ENCODE measurements at regions not wholly inside any gene's neighbourhood (a gene's known extent, or its start where the extent isn't known, plus 50 kb on each side); places are given as distances from the start of the nearest gene placed in this dataset.
"Not testable (repeated sequence)": the region's sequence is repeated elsewhere in the genome, so short reads cannot be mapped to it uniquely, and the experiment has no call there.

GRCh38 chr14:53857625-53858344, 98.8 kb downstream of the BMP4 start:
- DNase-seq (ENCODE audit: low read depth): no peak

- DNase-seq (ENCODE audit: low read depth): no peak
Observed at GRCh38 chr14:53855574-53855973, 101.1 kb downstream of the BMP4 start.

DNA sequence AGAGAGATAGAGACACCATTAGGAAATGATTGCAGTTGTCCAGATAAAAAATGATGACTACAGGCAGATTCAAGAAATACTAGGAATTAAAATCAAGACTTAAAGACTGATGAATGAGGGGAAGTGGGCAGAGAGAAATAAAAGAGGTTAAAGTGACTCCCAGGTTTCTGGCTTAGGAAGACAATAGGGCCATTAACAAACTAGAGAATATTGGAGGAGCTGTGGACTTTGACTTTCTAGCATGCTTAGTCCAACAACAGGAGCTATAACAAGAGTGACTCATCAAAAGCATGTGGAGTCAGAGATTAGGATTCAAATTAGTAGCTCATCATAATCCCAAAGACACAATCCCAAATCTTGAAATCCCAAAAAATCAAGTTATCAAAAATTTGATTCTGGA, 101.5 kb downstream of the BMP4 start:
- no peak for DNase-seq (ENCODE audit: low read depth)

- no peak for DNase-seq (ENCODE audit: low read depth)
Observed at GRCh38 chr14:53851394-53852090, 105.1 kb downstream of the BMP4 start.

DNA sequence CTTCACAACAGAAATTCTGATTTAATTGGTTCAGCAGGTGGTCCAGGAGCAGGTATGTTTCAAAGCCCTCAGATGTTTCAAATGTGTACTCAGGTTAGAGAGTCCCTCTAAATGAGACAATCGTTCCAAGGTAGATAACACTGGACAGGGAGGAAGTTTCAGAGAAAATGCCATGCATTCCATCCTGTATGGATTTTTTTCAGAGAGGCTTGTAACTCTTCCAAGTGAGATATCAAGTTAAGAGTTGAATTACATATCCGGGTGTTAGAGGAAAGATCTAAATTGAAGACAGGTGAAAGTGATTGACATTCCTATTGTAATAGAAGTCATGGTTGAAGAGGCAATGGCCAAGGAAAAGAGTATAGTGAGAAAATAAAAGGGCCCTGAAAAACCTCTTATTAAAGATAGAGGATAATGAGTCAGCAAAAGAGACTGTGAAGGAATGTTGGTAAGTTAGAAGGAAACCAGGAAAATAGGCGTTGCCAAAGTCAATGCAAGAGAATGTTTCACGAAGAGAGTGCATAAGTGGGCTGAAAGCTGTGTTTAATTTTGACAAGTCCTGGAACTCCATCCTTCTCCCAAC, 105.8 kb downstream of the BMP4 start:
- DNase-seq (ENCODE audit: low read depth): no peak

GRCh38 chr14:53849549-53849948, 107.1 kb downstream of the BMP4 start:
- DNase-seq (ENCODE audit: low read depth): no peak

DNA sequence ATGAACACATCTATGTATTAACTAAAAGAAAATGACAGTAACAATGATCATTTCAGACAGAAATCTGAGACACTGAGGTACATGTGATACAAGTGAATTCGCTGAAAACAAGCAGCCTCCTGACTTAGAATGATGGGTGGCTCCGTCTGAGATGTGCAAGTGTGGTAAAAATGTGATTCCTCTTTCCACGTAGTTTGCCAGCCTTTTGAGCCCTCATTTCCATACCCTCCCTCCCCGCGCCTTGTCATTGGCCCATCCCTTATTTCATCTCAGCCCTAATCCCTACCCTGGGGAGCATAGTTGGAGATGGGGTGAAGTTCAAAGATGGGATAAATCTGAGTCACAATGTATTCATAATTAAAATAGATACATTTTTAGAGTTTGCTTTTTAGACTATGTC, 107.8 kb downstream of the BMP4 start:
- DNase-seq (ENCODE audit: low read depth): no peak

DNA sequence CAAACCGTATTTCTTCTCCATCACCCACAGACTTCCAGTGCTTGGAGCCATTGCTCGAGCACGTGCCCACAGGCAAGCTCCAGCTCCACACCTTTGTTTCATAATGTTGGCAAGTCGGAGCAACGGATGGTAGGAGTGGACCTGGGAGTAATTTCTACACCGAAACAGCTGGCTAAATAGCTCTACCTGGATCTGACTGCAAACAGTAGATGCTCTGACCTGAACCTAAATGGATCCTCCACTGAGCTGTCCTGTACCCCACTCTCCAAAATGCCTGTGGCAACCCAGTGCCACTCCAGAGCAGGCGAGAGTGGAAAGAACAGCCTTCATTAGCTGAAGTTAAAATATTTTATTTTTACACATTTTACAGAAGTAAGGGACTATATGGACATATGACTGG, 108.7 kb downstream of the BMP4 start:
- DNase-seq (ENCODE audit: low read depth): no peak

DNA sequence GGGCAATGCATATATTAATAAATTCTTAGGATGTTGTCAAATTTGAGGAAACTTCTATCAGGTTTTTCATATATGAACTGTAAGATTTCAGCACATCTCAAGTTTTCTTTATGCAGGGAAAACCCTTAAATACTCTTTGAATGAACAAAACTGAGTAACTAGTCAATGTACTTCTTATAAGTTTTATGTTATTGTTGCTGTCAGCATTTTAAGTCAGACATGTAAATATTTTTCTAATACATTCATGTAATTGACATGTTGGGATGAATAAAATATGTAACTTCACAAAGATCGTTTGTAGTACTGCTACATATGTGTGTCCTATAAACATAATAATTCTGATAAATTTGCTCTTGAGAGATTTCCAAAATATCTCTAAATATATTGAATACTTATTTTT, 109.6 kb downstream of the BMP4 start:
- no peak for DNase-seq (ENCODE audit: low read depth)

DNA sequence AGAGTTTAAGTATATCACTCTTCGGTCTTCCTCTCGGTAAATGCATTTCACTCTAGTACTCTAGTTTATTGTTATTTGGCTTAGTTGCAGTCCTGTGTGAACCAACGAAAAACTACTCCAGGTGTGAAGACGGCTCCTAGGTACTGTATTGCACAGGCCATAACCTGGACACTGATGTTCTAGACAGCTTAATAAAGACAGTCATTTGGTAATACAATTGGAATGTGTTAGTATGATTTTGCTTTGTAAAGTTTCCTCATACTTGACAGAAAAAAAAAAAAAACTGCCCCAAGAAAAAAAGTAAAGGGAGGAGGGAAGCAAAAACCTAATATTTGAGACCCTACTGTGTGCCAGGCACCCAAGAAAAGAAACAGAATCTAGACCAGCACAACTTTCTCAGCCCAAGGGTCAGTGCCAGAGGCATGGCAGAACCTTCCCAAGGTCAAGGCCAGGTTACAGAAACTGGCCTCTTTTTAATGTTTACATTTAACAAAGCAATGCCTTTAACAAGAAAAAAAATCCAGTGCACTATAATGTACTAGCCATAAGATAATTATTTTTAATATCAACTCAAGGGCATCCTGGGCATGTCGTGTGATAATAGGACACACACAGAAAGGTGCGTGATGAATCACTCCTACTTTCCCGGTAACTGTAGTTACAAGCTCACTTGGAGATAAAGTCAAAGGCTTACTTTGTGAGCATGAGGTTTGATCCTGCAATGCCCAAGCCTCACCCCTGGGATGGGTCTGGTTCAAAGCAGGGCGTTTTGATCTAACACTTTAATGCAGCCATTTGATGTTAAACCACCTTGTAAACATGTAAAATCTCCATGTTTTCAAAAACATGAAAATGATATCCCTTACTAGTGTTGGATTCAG, 110.6 kb downstream of the BMP4 start:
- DNase-seq (ENCODE audit: low read depth): no peak

DNA sequence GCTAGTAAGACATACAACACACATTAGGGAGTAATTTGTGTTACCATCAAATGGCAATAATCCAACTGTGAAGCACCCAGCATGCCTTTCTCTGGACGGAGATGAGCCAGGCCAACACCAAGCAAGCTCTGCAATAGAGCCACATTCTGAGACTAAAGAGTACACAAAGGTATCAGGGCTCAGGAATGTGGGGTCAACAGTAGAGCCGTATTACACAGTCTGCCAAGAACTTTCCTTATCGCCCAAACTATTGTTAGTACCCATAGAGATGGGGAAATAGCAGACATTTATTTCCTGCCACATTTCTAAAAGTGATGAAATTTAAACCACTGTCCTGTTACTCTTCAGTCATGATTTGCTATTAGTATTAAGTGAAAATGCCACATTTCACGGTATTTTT, 113.7 kb downstream of the BMP4 start:
- no peak for DNase-seq (ENCODE audit: low read depth)

DNA sequence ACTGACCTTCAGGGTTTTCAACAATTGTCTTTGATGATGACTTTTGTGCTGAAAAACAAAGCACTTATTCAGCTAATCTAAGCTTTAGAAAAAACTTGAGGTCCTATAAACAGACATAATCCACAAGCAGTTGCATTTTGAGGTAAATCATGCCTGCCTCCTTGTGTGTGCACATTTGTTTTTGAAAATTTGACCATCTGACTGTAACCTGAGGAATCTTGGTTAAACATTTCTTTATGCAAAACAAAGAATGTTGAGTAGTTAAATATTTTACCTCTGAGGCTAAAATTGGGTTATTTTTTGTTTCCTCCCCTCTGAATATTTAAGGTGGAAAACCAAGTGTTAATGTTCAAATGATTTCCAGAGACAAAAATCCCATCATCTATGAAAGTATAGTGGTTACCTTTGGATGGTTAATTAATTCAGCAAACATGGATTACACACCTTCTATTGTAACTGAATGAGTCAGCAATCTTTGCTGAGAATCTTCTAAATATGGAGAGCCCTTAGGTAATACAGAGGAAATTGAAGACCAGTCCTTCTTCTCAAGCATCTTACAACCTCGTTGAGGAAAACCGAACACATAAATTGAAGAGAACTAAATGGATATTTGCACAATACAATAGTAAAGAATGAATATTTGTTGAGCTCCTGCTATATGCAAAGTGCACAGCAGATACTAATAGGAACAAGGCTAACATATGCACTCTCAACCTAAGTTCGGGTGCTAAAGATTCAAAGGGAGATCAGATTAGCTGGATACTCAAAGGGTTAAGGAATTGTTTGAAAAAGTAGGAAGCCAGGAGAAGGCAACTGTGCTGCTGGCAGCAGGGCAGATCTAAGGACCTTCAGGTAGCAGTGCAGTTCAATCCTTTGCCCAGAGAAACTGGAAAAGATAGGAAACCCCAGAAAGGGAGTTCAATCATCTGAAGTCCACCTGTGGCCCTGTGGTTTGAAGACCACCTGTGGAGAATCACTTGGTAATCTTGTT, 115.2 kb downstream of the BMP4 start:
- no peak for DNase-seq (ENCODE audit: low read depth)

DNA sequence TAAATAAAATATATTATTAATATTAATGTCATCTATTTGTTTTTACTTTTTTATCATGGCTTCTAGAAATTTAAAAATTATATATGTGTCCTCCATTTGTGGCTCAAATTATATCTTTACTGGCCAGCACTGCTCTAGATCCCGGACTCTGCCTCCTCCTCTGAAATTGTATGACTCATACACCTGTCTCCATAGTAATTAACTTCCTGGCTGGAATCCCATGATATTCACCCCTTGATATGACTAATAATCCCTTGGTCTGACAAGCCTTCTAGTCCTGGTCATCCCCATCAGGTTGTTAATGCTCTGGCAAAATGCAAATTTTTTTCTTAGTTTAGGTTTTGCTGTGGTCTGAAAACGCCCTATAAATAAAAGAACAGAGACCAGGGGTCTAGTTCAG, 116.2 kb downstream of the BMP4 start:
- DNase-seq (ENCODE audit: low read depth): no peak

DNA sequence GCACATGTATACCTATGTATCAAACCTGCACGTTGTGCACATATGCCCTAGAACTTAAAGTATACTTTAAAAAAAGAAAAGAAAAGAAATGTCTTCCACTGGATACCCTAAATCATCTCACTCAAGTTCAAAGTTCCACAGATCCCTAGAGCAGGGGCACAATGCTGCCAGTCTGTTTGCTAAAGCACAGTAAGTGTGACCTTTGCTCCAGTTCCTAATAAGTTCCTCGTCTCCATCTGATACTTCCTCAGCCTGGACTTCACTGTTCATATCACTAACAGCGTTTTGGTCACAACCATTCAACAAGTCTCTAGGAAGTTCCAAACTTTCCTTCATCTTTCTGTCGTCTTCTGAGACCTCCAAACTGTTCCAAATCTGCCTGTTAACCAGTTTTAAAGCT, 118.3 kb downstream of the BMP4 start:
- no peak for DNase-seq (ENCODE audit: low read depth)

DNA sequence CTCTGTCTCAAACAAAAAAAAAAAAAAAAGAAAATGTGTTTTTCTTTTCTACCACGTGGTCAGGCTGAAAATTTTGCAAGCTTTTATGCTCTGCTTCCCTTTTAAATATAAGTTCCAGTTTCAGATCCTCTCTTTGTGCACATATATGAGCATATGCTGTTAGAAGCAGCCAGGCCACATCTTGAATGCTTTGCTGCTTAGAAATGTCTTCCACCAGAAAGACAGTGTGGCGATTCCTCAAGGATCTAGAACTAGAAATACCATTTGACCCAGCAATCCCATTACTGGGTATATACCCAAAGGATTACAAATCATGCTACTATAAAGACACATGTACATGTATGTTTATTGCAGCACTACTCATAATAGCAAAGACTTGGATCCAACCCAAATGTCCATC, 119.0 kb downstream of the BMP4 start:
- DNase-seq (ENCODE audit: low read depth): not testable (repeated sequence)

DNA sequence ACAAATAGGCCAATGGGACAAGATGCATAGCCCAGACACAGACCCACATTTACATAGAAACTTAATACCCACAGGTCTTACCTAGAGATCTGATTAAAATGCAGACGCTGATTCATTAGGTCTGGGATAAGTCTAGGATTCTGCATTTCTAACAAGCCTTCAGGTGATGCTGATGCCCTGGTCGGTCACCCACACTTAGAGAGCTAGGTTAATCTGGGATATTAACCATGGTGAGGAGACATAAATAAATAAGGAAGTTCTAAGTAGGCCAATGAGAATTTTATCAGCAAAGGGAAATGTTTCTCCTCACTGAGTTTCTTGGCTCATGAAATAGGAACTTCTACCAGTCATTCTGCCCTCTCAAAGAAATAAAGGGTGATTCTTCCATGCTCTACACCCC, 120.1 kb downstream of the BMP4 start:
- DNase-seq (ENCODE audit: low read depth): no peak

- DNase-seq (ENCODE audit: low read depth): no peak
Observed at GRCh38 chr14:53828820-53829219, 127.8 kb downstream of the BMP4 start.

GRCh38 chr14:53824061-53824460, 132.6 kb downstream of the BMP4 start:
- no peak for DNase-seq (ENCODE audit: low read depth)

- DNase-seq (ENCODE audit: low read depth): no peak
Observed at GRCh38 chr14:53814392-53814791, 142.2 kb downstream of the BMP4 start.

DNA sequence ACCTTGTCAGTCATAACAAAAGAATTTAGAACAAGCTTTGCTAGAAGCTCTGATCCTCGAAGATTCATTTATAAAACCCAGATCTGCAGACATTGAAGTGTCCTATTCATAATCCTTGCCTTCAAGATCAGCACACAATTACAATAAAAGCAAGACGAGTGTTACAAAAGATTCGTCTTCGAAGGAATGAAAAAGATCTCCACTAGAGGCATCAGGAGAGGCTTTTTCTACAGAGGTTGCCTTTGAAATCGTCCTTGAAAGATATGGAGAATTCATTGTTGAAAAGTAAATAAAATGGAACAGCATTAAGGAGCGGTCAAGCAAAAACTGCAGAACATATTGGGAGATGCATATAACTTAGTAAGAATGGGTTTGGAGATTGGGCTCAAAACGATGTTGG, 146.4 kb downstream of the BMP4 start:
- DNase-seq (ENCODE audit: low read depth): no peak

DNA sequence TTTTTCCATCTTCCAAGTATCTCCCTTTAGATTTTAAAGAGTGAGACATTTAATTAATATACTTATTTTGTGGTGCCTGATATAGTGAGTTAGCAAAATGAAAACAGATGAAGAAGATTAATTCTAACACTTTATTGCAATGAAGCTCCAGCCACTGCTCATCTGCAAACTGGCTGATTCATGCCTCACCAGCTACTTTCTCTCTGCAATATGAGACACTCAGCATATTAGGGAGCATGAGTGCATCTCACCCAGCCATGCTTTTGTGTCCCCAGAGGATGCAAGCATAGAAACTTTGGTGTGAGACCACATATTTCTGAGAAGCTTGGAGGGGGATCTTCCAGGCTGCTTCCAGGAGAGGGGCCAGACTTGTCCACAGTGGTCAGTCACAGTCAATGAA, 148.6 kb downstream of the BMP4 start:
- no peak for DNase-seq (ENCODE audit: low read depth)

Data from stimulated activated CD8-positive, alpha-beta memory T cell treated with anti-CD3 and anti-CD28 coated beads, Interleukin-7, amount 100 ng/mL, for 24 hours (primary cell).